IMR-90 (cell line): ENCODE measurements at regions not wholly inside any gene's neighbourhood (a gene's known extent, or its start where the extent isn't known, plus 50 kb on each side); places are given as distances from the start of the nearest gene placed in this dataset.

ENCODE experiments used
- ATAC-seq: fragments of 200-7000 bp; cut with Tn5 transposase; 2 replicates; pipeline ENCODE4 v1.9.1; 2020; ENCODE audit warnings: low read depth, mild to moderate bottlenecking, moderate library complexity
- BruUV-seq: library from RNA; stranded (reverse); fragments of 400-500 nt; replicated peaks from 2 replicates; lab custom pipeline; 2021; lab: Mats Ljungman, UMichigan
- CTCF ChIA-PET: fragments of 300-600 bp; formaldehyde crosslinking; extraction: SDS; loops from one replicate; lab custom pipeline; 2021; ENCODE audit warnings: antibody characterized with exemption; lab: Yijun Ruan, JAX
- POLR2A ChIA-PET: fragments of 300-600 bp; sonication (Branson Sonifier 250); formaldehyde crosslinking; loops from one replicate; lab custom pipeline; 2022; ENCODE audit warnings: antibody characterized with exemption; ENCODE audit not compliant: unreplicated experiment; lab: Charles Lee
- DNase-seq: peaks from one replicate; pipeline ENCODE4 v3.0.0; 2013
- H2AFZ ChIP-seq: replicated peaks from 2 replicates; pipeline ENCODE3; 2013; ENCODE audit warnings: low read length, mild to moderate bottlenecking; ENCODE audit not compliant: poor library complexity
- H2AK5ac ChIP-seq: 2 replicates; pipeline ENCODE4 v1.6.1; 2013; ENCODE audit warnings: low read depth, low read length, inconsistent platforms
- H2AK9ac ChIP-seq: replicated peaks from 2 replicates; pipeline ENCODE3; 2013; ENCODE audit warnings: mild to moderate bottlenecking, low read depth, low read length, moderate library complexity; ENCODE audit not compliant: poor library complexity
- H2BK120ac ChIP-seq: 2 replicates; pipeline ENCODE4 v1.6.1; 2013; ENCODE audit warnings: low read depth, low read length, inconsistent platforms
- H2BK15ac ChIP-seq: 3 replicates; pipeline ENCODE4 v1.6.1; 2013; ENCODE audit warnings: low read depth, low read length, inconsistent platforms
- H2BK20ac ChIP-seq: 2 replicates; pipeline ENCODE4 v1.6.1; 2013; ENCODE audit warnings: low read depth, mild to moderate bottlenecking, inconsistent platforms, low read length, moderate library complexity
- H2BK5ac ChIP-seq: 2 replicates; pipeline ENCODE4 v1.6.1; 2013; ENCODE audit warnings: mild to moderate bottlenecking, low read depth, low read length, inconsistent platforms; ENCODE audit not compliant: poor library complexity, severe bottlenecking
- H3K14ac ChIP-seq: replicated peaks from 2 replicates; pipeline ENCODE4 v1.6.1; 2013; ENCODE audit warnings: low read depth, low read length, inconsistent platforms
- H3K18ac ChIP-seq: 2 replicates; pipeline ENCODE4 v1.6.1; 2013; ENCODE audit warnings: low read depth, low read length, control low read depth
- H3K23ac ChIP-seq: 2 replicates; pipeline ENCODE4 v1.6.1; 2013; ENCODE audit warnings: low read depth, low read length, inconsistent platforms
- H3K27ac ChIP-seq: 2 replicates; pipeline ENCODE4 v1.5.1; 2013; ENCODE audit warnings: mild to moderate bottlenecking, control low read depth, low read length; ENCODE audit not compliant: insufficient read depth
- H3K27me3 ChIP-seq: 2 replicates; pipeline ENCODE4 v1.6.1; 2013; ENCODE audit warnings: low read length; ENCODE audit not compliant: control insufficient read depth, insufficient read depth
- H3K36me3 ChIP-seq: 2 replicates; pipeline ENCODE4 v1.6.1; 2013; ENCODE audit warnings: low read length, mixed read lengths; ENCODE audit not compliant: control insufficient read depth, insufficient read depth
- H3K4ac ChIP-seq: 2 replicates; pipeline ENCODE4 v1.6.1; 2013; ENCODE audit warnings: low read depth, low read length, inconsistent platforms
- H3K4me1 ChIP-seq: 2 replicates; pipeline ENCODE4 v1.6.1; 2013; ENCODE audit warnings: low read length, mixed read lengths; ENCODE audit not compliant: control insufficient read depth, insufficient read depth
- H3K4me2 ChIP-seq: 2 replicates; pipeline ENCODE4 v1.6.1; 2013; ENCODE audit warnings: low read depth, mild to moderate bottlenecking, control low read depth, low read length, moderate library complexity
- H3K4me3 ChIP-seq: 2 replicates; pipeline ENCODE4 v1.5.1; 2013; ENCODE audit warnings: low read depth, mild to moderate bottlenecking, control low read depth, low read length, moderate library complexity; ENCODE audit not compliant: insufficient read depth
- H3K56ac ChIP-seq: 2 replicates; pipeline ENCODE4 v1.6.1; 2013; ENCODE audit warnings: low read length, inconsistent platforms; ENCODE audit not compliant: insufficient read depth; ENCODE audit errors: extremely low read depth
- H3K79me1 ChIP-seq, 2 experiments: 2 replicates each; pipeline ENCODE4 v1.6.1; 2013; ENCODE audit warnings: low read length in 2 of 2, inconsistent platforms in 1 of 2, low read depth in 1 of 2
- H3K9ac ChIP-seq: 2 replicates; pipeline ENCODE4 v1.6.1; 2013; ENCODE audit warnings: low read depth, low read length, control low read depth
- H3K9me1 ChIP-seq: 2 replicates; pipeline ENCODE4 v1.6.1; 2013; ENCODE audit warnings: low read length, inconsistent platforms; ENCODE audit not compliant: insufficient read depth
- H3K9me3 ChIP-seq: 2 replicates; pipeline ENCODE4 v1.6.1; 2013; ENCODE audit warnings: low read length; ENCODE audit not compliant: control insufficient read depth, insufficient read depth
- H4K20me1 ChIP-seq: 2 replicates; pipeline ENCODE4 v1.6.1; 2013; ENCODE audit warnings: low read length, inconsistent platforms; ENCODE audit not compliant: insufficient read depth
- H4K5ac ChIP-seq: 2 replicates; pipeline ENCODE4 v1.6.1; 2013; ENCODE audit warnings: mild to moderate bottlenecking, low read depth, low read length, control low read depth
- H4K8ac ChIP-seq, 2 experiments: 2 replicates each; pipeline ENCODE4 v1.6.1; 2013; ENCODE audit warnings: low read depth in 2 of 2, low read length in 2 of 2, control low read depth in 1 of 2, inconsistent platforms in 1 of 2
- H4K91ac ChIP-seq: 2 replicates; pipeline ENCODE4 v1.6.1; 2013; ENCODE audit warnings: low read depth, low read length, inconsistent platforms; ENCODE audit not compliant: insufficient read depth
- BHLHE40 ChIP-seq: fragments of 150-350 bp; IDR thresholded peaks from 2 replicates; pipeline ENCODE4 v1.6.1; 2016; ENCODE audit warnings: mild to moderate bottlenecking, low read depth, low read length
- CEBPB ChIP-seq: IDR thresholded peaks from 2 replicates; pipeline ENCODE4 v1.6.1; 2012; ENCODE audit warnings: low read depth, low read length, improper control_type of control experiment
- CHD1 ChIP-seq: IDR thresholded peaks from 2 replicates; pipeline ENCODE4 v1.6.1; 2012; ENCODE audit warnings: low read depth, low read length, improper control_type of control experiment
- FOS ChIP-seq: fragments of 150-350 bp; IDR thresholded peaks from 2 replicates; pipeline ENCODE4 v1.6.1; 2016; ENCODE audit warnings: low read depth, low read length
- MAFK ChIP-seq: IDR thresholded peaks from 2 replicates; pipeline ENCODE4 v1.6.1; 2012; ENCODE audit warnings: low read depth, low read length, improper control_type of control experiment
- MXI1 ChIP-seq: IDR thresholded peaks from 2 replicates; pipeline ENCODE4 v1.6.1; 2012; ENCODE audit warnings: low read depth, mild to moderate bottlenecking, low read length, moderate library complexity, borderline replicate concordance
- NFE2L2 ChIP-seq: fragments of 150-350 bp; IDR thresholded peaks from 2 replicates; pipeline ENCODE4 v1.6.1; 2016; ENCODE audit warnings: low read depth, mild to moderate bottlenecking, low read length
- POLR2A ChIP-seq: IDR thresholded peaks from 2 replicates; pipeline ENCODE4 v1.6.1; 2012; ENCODE audit warnings: mild to moderate bottlenecking, low read depth, low read length
- RAD21 ChIP-seq: IDR thresholded peaks from 2 replicates; pipeline ENCODE4 v1.6.1; 2012; ENCODE audit warnings: low read length, improper control_type of control experiment
- RCOR1 ChIP-seq: IDR thresholded peaks from 2 replicates; pipeline ENCODE4 v1.6.1; 2012; ENCODE audit warnings: mild to moderate bottlenecking, low read length, improper control_type of control experiment; ENCODE audit not compliant: insufficient replicate concordance
- SMC3 ChIP-seq: fragments of 150-350 bp; IDR thresholded peaks from 2 replicates; pipeline ENCODE4 v1.6.1; 2016; ENCODE audit warnings: low read depth, mild to moderate bottlenecking, antibody characterized with exemption, low read length, moderate library complexity
- WGBS, 2 experiments: methylation state at CpG; one replicate each; pipeline versions ENCODE4 v1.1.5 to v1.1.7; 2013; ENCODE audit warnings: missing lambda C conversion rate in 2 of 2; ENCODE audit not compliant: insufficient read length in 1 of 2; ENCODE audit errors: extremely low coverage in 2 of 2; 5-methylcytosine and 5-hydroxymethylcytosine counted together
- dilution Hi-C: fragments of 300-500 bp; cut with HindIII; formaldehyde crosslinking; loops from one replicate; pipeline ENCODE4 v1.14.3; 2018; ENCODE audit warnings: low sequenced_read_pairs; ENCODE audit not compliant: unreplicated experiment
- in situ Hi-C: fragments of 300-500 bp; cut with MboI; formaldehyde crosslinking; loops from 3 replicates; pipeline ENCODE4 v1.14.3; 2019; ENCODE audit warnings: low sequenced_read_pairs, inconsistent platforms, mixed read lengths
- intact Hi-C: fragments of 100-400 bp; cut with micrococcal nuclease; formaldehyde crosslinking; loops from 2 replicates; pipeline ENCODE4 v1.10.0; 2022
- TF ChIP-seq, protein P1 (sequence below): fragments of 150-350 bp; IDR thresholded peaks from 2 replicates; pipeline ENCODE4 v1.6.1; 2016; ENCODE audit warnings: low read depth, mild to moderate bottlenecking, low read length, moderate library complexity, borderline replicate concordance
- TF ChIP-seq, protein P2 (sequence below): conservative IDR thresholded peaks from 2 replicates; pipeline ENCODE4 v1.5.1; 2012; ENCODE audit warnings: mild to moderate bottlenecking, low read depth, low read length, improper control_type of control experiment
- TF ChIP-seq, protein P3 (sequence below): fragments of 150-350 bp; IDR thresholded peaks from 2 replicates; pipeline ENCODE4 v1.6.1; 2017; ENCODE audit warnings: mild to moderate bottlenecking, antibody characterized with exemption, low read length, low read depth

GRCh38 chr6:14711056-14711703 is 534.7 kb upstream of the JARID2 start:
- CTCF ChIA-PET, result interaction anchor here (0.5 to 1.7 kb wide), 9 partner anchors 10 to 804 kb away, joined by 3 to 8 read pairs (median 3); no protein-coding TSS in a partner anchor
- no TSS peak for BruUV-seq
- POLR2A ChIA-PET, result no interaction called here
- TF ChIP-seq RAD21 (peak; percentile 78), FOS (peak; percentile 79), RCOR1 (peak; percentile 73), SMC3 (peak; percentile 83), MAFK (peak; percentile 51), BHLHE40 (0 out of 2 replicates have a peak, but pooled peaks have one; percentile 34), NFE2L2 (peak; percentile 87), POLR2A (peak; percentile 61), CHD1 (no peak), MXI1 (no peak), CEBPB (peak; percentile 57; the same call in 1 of the 2 replicates)
- TF ChIP-seq, protein P1, sequence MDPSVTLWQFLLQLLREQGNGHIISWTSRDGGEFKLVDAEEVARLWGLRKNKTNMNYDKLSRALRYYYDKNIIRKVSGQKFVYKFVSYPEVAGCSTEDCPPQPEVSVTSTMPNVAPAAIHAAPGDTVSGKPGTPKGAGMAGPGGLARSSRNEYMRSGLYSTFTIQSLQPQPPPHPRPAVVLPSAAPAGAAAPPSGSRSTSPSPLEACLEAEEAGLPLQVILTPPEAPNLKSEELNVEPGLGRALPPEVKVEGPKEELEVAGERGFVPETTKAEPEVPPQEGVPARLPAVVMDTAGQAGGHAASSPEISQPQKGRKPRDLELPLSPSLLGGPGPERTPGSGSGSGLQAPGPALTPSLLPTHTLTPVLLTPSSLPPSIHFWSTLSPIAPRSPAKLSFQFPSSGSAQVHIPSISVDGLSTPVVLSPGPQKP, result no peak
- TF ChIP-seq, protein P2, sequence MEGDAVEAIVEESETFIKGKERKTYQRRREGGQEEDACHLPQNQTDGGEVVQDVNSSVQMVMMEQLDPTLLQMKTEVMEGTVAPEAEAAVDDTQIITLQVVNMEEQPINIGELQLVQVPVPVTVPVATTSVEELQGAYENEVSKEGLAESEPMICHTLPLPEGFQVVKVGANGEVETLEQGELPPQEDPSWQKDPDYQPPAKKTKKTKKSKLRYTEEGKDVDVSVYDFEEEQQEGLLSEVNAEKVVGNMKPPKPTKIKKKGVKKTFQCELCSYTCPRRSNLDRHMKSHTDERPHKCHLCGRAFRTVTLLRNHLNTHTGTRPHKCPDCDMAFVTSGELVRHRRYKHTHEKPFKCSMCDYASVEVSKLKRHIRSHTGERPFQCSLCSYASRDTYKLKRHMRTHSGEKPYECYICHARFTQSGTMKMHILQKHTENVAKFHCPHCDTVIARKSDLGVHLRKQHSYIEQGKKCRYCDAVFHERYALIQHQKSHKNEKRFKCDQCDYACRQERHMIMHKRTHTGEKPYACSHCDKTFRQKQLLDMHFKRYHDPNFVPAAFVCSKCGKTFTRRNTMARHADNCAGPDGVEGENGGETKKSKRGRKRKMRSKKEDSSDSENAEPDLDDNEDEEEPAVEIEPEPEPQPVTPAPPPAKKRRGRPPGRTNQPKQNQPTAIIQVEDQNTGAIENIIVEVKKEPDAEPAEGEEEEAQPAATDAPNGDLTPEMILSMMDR, result peak; percentile 81
- TF ChIP-seq, protein P3, sequence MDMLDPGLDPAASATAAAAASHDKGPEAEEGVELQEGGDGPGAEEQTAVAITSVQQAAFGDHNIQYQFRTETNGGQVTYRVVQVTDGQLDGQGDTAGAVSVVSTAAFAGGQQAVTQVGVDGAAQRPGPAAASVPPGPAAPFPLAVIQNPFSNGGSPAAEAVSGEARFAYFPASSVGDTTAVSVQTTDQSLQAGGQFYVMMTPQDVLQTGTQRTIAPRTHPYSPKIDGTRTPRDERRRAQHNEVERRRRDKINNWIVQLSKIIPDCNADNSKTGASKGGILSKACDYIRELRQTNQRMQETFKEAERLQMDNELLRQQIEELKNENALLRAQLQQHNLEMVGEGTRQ, result peak; percentile 54; the same call in 1 of the 2 replicates

More at GRCh38 chr6:14711056-14711703, 534.7 kb upstream of the JARID2 start:
- no peak overlapping the region for H3K4me3 ChIP-seq
- peak overlapping the region; percentile 20; the same call in 1 of the 2 replicates for H3K56ac ChIP-seq
- H3K9me1 ChIP-seq, result peaks cover 19% of the 10 kb centered on the region
- H3K27ac ChIP-seq, result peak overlapping the region; percentile 69
- peak overlapping the region; percentile 33 for H2AFZ ChIP-seq
- no peak overlapping the region for H3K4me2 ChIP-seq
- DNase-seq, result peak; percentile 98
- H4K91ac ChIP-seq, result peak overlapping the region; percentile 67
- peak overlapping the region; percentile 45 for H2AK9ac ChIP-seq
- peak overlapping the region; percentile 87 for H2BK5ac ChIP-seq
- peak overlapping the region; percentile 35; the same call in 1 of the 2 replicates for H3K9ac ChIP-seq
- in situ Hi-C loops (no loop called here), intact Hi-C loops (loop anchor here (1.0 to 2.0 kb wide), 3 partner anchors 500 to 780 kb away; no protein-coding TSS in a partner anchor), dilution Hi-C loops (no loop called here)
- H2BK15ac ChIP-seq, result peak overlapping the region; percentile 68; the same call in 2 of the 3 replicates
- peak overlapping the region; percentile 89 for H3K4ac ChIP-seq
- 67% methylated on average over 1 of the region's 3 CpGs; no CpG with 5 or more reads in 1 of the 2 experiments for WGBS, 2 experiments
- no peaks in the 10 kb centered on the region for H3K27me3 ChIP-seq
- peak overlapping the region; percentile 93 for H2BK20ac ChIP-seq
- H3K9me3 ChIP-seq, result no peaks in the 10 kb centered on the region
- peak overlapping the region; percentile 65 for H2AK5ac ChIP-seq
- H3K23ac ChIP-seq, result peak overlapping the region; percentile 46; the same call in 1 of the 2 replicates
- no peaks in the 10 kb centered on the region for H3K36me3 ChIP-seq
- H3K14ac ChIP-seq, result peak overlapping the region; percentile 89
- H3K4me1 ChIP-seq, result peaks cover 18% of the 10 kb centered on the region
- H4K8ac ChIP-seq, result peak overlapping the region; percentile 32 to 90
- peak overlapping the region; percentile 66 for H3K18ac ChIP-seq
- H2BK120ac ChIP-seq, result peak overlapping the region; percentile 89
- no peaks in the 10 kb centered on the region for H4K20me1 ChIP-seq
- no peaks in the 10 kb centered on the region; a peak in 1 of 4 replicates for H3K79me1 ChIP-seq
- peak overlapping the region; percentile 86 for H4K5ac ChIP-seq
- ATAC-seq, result peak; percentile 70
